HG03175 (cell line): ENCODE measurements at regions not wholly inside any gene's neighbourhood (a gene's known extent, or its start where the extent isn't known, plus 50 kb on each side); places are given as distances from the start of the nearest gene placed in this dataset.
"Not testable (repeated sequence)": the region's sequence is repeated elsewhere in the genome, so short reads cannot be mapped to it uniquely, and the experiment has no call there.

Experiments used
- ATAC-seq: cut with Tn5 transposase; IDR thresholded peaks from one replicate; pipeline ENCODE4 v1.9.1; 2021; ENCODE audit warnings: mild to moderate bottlenecking, moderate library complexity; ENCODE audit not compliant: unreplicated experiment

- not testable (repeated sequence) for ATAC-seq
Measured at GRCh38 chr2:111439237-111439636, 318.5 kb downstream of the BCL2L11 start.

- not testable (repeated sequence) for ATAC-seq
Measured at GRCh38 chr2:111441614-111442013, 320.9 kb downstream of the BCL2L11 start.

- not testable (repeated sequence) for ATAC-seq
Measured at GRCh38 chr2:111442767-111443454, 322.2 kb downstream of the BCL2L11 start.

- ATAC-seq, result not testable (repeated sequence)
Measured at GRCh38 chr2:111444516-111444915, 323.8 kb downstream of the BCL2L11 start.

GRCh38 chr2:111445191-111445929 lies 324.6 kb downstream of the BCL2L11 start:
- not testable (repeated sequence) for ATAC-seq

- ATAC-seq, result not testable (repeated sequence)
Measured at GRCh38 chr2:111445941-111446340, 325.2 kb downstream of the BCL2L11 start.

GRCh38 chr2:111447482-111447881 lies 326.8 kb downstream of the BCL2L11 start:
- ATAC-seq, result not testable (repeated sequence)

GRCh38 chr2:111448796-111449195 lies 328.1 kb downstream of the BCL2L11 start:
- not testable (repeated sequence) for ATAC-seq

- not testable (repeated sequence) for ATAC-seq
Measured at GRCh38 chr2:111450526-111450925, 329.8 kb downstream of the BCL2L11 start.

GRCh38 chr2:111451692-111452199 lies 331.0 kb downstream of the BCL2L11 start:
- peak; percentile 10 for ATAC-seq

GRCh38 chr2:111452208-111452607 lies 331.5 kb downstream of the BCL2L11 start:
- ATAC-seq, result peak; percentile 63

GRCh38 chr2:111453308-111453707 lies 332.6 kb downstream of the BCL2L11 start:
- not testable (repeated sequence) for ATAC-seq

- not testable (repeated sequence) for ATAC-seq
Measured at GRCh38 chr2:111453816-111454215, 333.1 kb downstream of the BCL2L11 start.

GRCh38 chr2:111454404-111454803 lies 333.7 kb downstream of the BCL2L11 start:
- ATAC-seq, result peak; percentile 83

GRCh38 chr2:111455016-111456015 lies 334.6 kb downstream of the BCL2L11 start:
- ATAC-seq, result not testable (repeated sequence)

- not testable (repeated sequence) for ATAC-seq
Measured at GRCh38 chr2:111457191-111457590, 336.5 kb downstream of the BCL2L11 start.

GRCh38 chr2:111460901-111461300 lies 340.2 kb downstream of the BCL2L11 start:
- not testable (repeated sequence) for ATAC-seq

GRCh38 chr2:111461831-111462230 lies 341.1 kb downstream of the BCL2L11 start:
- ATAC-seq, result not testable (repeated sequence)

GRCh38 chr2:111462572-111462971 lies 341.9 kb downstream of the BCL2L11 start:
- not testable (repeated sequence) for ATAC-seq

- ATAC-seq, result not testable (repeated sequence)
Measured at GRCh38 chr2:111463238-111463848, 342.6 kb downstream of the BCL2L11 start.
